GM23248 (cell line): ENCODE measurements at regions not wholly inside any gene's neighbourhood (a gene's known extent, or its start where the extent isn't known, plus 50 kb on each side); places are given as distances from the start of the nearest gene placed in this dataset.
"Not testable (repeated sequence)": the region's sequence is repeated elsewhere in the genome, so short reads cannot be mapped to it uniquely, and the experiment has no call there.

ENCODE experiments used
- DNase-seq: peaks from one replicate; pipeline ENCODE4 v3.0.0-alpha.2; 2015
- H2AFZ ChIP-seq: fragments of 200-600 bp; sonication (generic); 2 replicates; pipeline ENCODE4 v1.6.1; 2016; ENCODE audit warnings: antibody characterized with exemption
- H3F3A ChIP-seq: fragments of 200-600 bp; sonication (generic); 2 replicates; pipeline ENCODE4 v1.6.1; 2016; ENCODE audit warnings: mild to moderate bottlenecking, antibody characterized with exemption, mixed run types; ENCODE audit not compliant: insufficient read depth
- H3K27ac ChIP-seq: fragments of 200-600 bp; sonication (generic); 2 replicates; pipeline ENCODE4 v1.5.1; 2016; ENCODE audit warnings: mild to moderate bottlenecking
- H3K27me3 ChIP-seq: fragments of 200-600 bp; sonication (generic); replicated peaks from 2 replicates; pipeline ENCODE4 v1.6.1; 2016; ENCODE audit warnings: mild to moderate bottlenecking; ENCODE audit not compliant: insufficient read depth
- H3K36me3 ChIP-seq: fragments of 200-600 bp; sonication (generic); 2 replicates; pipeline ENCODE4 v1.6.1; 2016; ENCODE audit warnings: low read depth, mild to moderate bottlenecking
- H3K4me1 ChIP-seq: fragments of 200-600 bp; sonication (generic); 2 replicates; pipeline ENCODE4 v1.6.1; 2016; ENCODE audit warnings: mild to moderate bottlenecking; ENCODE audit not compliant: insufficient read depth
- H3K4me2 ChIP-seq: fragments of 200-600 bp; sonication (generic); one replicate; pipeline ENCODE4 v1.6.1; 2016; ENCODE audit warnings: mild to moderate bottlenecking; ENCODE audit not compliant: unreplicated experiment
- H3K4me3 ChIP-seq: fragments of 200-600 bp; sonication (generic); 2 replicates; pipeline ENCODE4 v1.5.1; 2016; ENCODE audit warnings: mild to moderate bottlenecking
- H3K79me2 ChIP-seq: fragments of 200-600 bp; sonication (generic); 2 replicates; pipeline ENCODE4 v1.6.1; 2016; ENCODE audit warnings: mild to moderate bottlenecking; ENCODE audit not compliant: insufficient read depth
- H3K9ac ChIP-seq: fragments of 200-600 bp; sonication (generic); 2 replicates; pipeline ENCODE4 v1.6.1; 2016; ENCODE audit warnings: mild to moderate bottlenecking
- H3K9me2 ChIP-seq: fragments of 200-600 bp; sonication (generic); 2 replicates; pipeline ENCODE4 v1.6.1; 2016; ENCODE audit warnings: mixed run types, mild to moderate bottlenecking, moderate library complexity; ENCODE audit not compliant: insufficient read depth
- H3K9me3 ChIP-seq: fragments of 200-600 bp; sonication (generic); one replicate; pipeline ENCODE4 v1.6.1; 2017; ENCODE audit warnings: low read depth
- H4K20me1 ChIP-seq: fragments of 200-600 bp; sonication (generic); 2 replicates; pipeline ENCODE4 v1.6.0; 2016; ENCODE audit not compliant: insufficient read depth
- EZH2 ChIP-seq: fragments of 200-600 bp; sonication (generic); IDR thresholded peaks from 2 replicates; pipeline ENCODE4 v1.6.1; 2018; ENCODE audit warnings: antibody characterized with exemption, mild to moderate bottlenecking; ENCODE audit not compliant: insufficient read depth, poor library complexity, severe bottlenecking
- EZH2phosphoT487 ChIP-seq: fragments of 200-600 bp; sonication (generic); IDR thresholded peaks from 2 replicates; pipeline ENCODE4 v1.6.1; 2018; ENCODE audit warnings: antibody characterized with exemption, moderate library complexity, mild to moderate bottlenecking, low read depth; ENCODE audit not compliant: insufficient read depth
- WGBS, 2 experiments: methylation state at CpG; one replicate each; pipeline ENCODE4 v1.1.6; 2015 to 2017; ENCODE audit warnings: low lambda C conversion rate in 2 of 2, low coverage in 1 of 2; ENCODE audit errors: missing lambda C conversion rate in 2 of 2; 5-methylcytosine and 5-hydroxymethylcytosine counted together
- in situ Hi-C: fragments of 300-500 bp; cut with MboI; formaldehyde crosslinking; loops from 2 replicates; pipeline ENCODE4 v1.15.0; 2020

DNA sequence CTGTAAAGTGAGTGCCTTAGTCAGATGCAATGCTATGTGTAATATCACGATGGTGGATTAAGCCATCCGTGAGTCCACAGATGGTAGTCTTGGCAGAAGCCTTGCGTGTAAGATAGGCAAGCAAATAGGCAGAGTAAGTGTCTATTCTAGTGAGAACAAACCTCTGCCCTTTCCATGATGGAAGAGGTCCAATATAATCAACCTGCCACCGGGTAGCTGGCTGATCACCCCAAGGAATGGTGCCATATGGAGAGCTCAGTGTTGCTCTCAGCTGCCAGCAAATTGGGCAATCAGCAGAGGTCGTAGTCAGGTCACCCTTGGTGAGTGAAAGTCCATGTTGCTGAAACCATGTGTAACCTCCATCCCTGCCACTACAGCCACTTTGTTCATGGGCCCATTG is 371.2 kb upstream of the LRFN5 start:
- H2AFZ ChIP-seq, result no peak overlapping the region
- H3K9me3 ChIP-seq, result no peaks in the 10 kb centered on the region
- no peaks in the 10 kb centered on the region for H3K9me2 ChIP-seq
- H3K4me2 ChIP-seq, result no peak overlapping the region
- H3K9ac ChIP-seq, result no peak overlapping the region
- no peaks in the 10 kb centered on the region for H3K36me3 ChIP-seq
- no peaks in the 10 kb centered on the region for H3K4me1 ChIP-seq
- no peaks in the 10 kb centered on the region for H3F3A ChIP-seq
- TF ChIP-seq EZH2, result no peak
- no peak for TF ChIP-seq EZH2phosphoT487
- in situ Hi-C loops, result no loop called here
- DNase-seq, result no peak
- H3K4me3 ChIP-seq, result no peak overlapping the region
- no peak overlapping the region for H3K27ac ChIP-seq
- no peaks in the 10 kb centered on the region for H3K79me2 ChIP-seq
- H4K20me1 ChIP-seq, result no peaks in the 10 kb centered on the region
- no peaks in the 10 kb centered on the region for H3K27me3 ChIP-seq
- WGBS, 2 experiments, result 25 to 26% methylated on average over 5 of the region's 5 CpGs

DNA sequence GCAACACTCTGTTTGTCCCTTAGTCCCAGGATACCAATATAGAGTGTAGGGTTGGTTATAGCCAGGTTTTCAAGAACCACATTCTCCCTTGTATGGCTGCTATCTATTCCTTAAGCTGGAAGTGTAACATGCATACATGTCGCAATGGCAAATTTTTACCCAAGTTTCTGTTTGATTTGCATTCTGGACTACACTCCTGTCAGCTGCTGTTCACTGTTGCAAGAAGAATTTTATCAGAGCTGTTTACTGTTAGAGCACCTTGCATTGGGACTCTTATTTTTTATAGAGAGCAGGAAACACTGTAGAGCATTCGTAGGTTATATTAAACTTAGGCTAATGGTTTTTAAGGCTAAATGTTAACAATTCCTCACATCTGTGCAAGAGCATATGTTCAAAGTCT is 376.0 kb upstream of the LRFN5 start:
- Histone ChIP-seq H3F3A (no peaks in the 10 kb centered on the region), H3K27me3 (no peaks in the 10 kb centered on the region), H3K9me2 (no peaks in the 10 kb centered on the region), H3K4me2 (no peak overlapping the region), H4K20me1 (no peaks in the 10 kb centered on the region), H3K4me1 (no peaks in the 10 kb centered on the region), H3K36me3 (no peaks in the 10 kb centered on the region), H3K79me2 (no peaks in the 10 kb centered on the region), H3K4me3 (no peak overlapping the region), H2AFZ (no peak overlapping the region), H3K27ac (no peak overlapping the region), H3K9ac (no peak overlapping the region), H3K9me3 (no peaks in the 10 kb centered on the region)
- 47 to 60% methylated on average over 2 of the region's 2 CpGs for WGBS, 2 experiments
- no peak for DNase-seq
- in situ Hi-C loops, result no loop called here
- TF ChIP-seq EZH2phosphoT487, result no peak
- no peak for TF ChIP-seq EZH2

DNA sequence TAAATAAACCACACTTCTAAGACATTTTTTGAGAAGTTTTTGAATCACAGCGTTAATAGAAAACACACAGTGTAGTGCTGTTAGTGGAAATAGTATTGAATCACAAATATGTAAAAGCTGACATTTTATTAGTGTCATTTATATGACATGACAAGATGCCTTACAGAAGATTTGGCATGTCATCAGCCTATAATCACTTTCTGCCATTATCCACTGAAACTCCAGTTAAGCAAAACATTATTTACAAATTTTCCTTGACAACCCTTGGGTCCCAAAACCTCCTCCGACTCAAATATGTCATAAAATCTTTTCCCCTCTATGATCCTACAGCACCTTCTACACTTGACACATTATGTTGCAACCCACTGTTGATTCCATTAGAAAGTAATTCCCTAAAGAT is 376.9 kb upstream of the LRFN5 start:
- Histone ChIP-seq H3K79me2 (no peaks in the 10 kb centered on the region), H3K27ac (no peak overlapping the region), H3K27me3 (no peaks in the 10 kb centered on the region), H3K4me1 (no peaks in the 10 kb centered on the region), H3K36me3 (no peaks in the 10 kb centered on the region), H4K20me1 (no peaks in the 10 kb centered on the region), H3K4me2 (no peak overlapping the region), H3K9me3 (no peaks in the 10 kb centered on the region), H3F3A (no peaks in the 10 kb centered on the region), H3K9me2 (no peaks in the 10 kb centered on the region), H3K9ac (no peak overlapping the region), H2AFZ (no peak overlapping the region), H3K4me3 (no peak overlapping the region)
- no peak for TF ChIP-seq EZH2
- no peak for TF ChIP-seq EZH2phosphoT487
- in situ Hi-C loops, result no loop called here
- DNase-seq, result no peak
- 0 to 1% methylated on average over 2 of the region's 2 CpGs for WGBS, 2 experiments

DNA sequence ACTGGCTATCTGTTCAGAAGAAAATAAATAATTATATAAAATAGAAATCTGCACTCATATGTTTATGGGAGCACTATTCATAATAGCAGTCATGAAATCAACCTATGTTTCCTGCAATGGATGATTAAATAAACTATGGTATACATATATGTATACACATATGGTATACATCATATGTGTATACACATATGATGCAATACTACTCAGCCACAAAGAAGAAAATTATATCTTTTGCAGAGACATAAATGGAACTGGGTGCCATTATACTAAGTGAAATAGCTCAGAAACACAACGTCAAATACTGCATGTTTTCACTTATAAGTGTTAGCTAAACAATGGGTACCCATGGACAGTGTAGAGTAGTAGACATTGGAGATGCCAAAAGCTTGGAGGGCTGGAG is 381.2 kb upstream of the LRFN5 start:
- Histone ChIP-seq H3F3A (no peaks in the 10 kb centered on the region), H3K4me3 (no peak overlapping the region), H3K79me2 (no peaks in the 10 kb centered on the region), H4K20me1 (no peaks in the 10 kb centered on the region), H3K9me2 (no peaks in the 10 kb centered on the region), H3K27me3 (no peaks in the 10 kb centered on the region), H3K4me2 (no peak overlapping the region), H3K9me3 (no peaks in the 10 kb centered on the region), H3K9ac (no peak overlapping the region), H3K36me3 (no peaks in the 10 kb centered on the region), H3K27ac (no peak overlapping the region), H2AFZ (no peak overlapping the region), H3K4me1 (no peaks in the 10 kb centered on the region)
- WGBS, 2 experiments, result 12 to 20% methylated on average over 1 of the region's 1 CpG
- in situ Hi-C loops, result no loop called here
- DNase-seq, result no peak
- TF ChIP-seq EZH2, result no peak
- no peak for TF ChIP-seq EZH2phosphoT487

DNA sequence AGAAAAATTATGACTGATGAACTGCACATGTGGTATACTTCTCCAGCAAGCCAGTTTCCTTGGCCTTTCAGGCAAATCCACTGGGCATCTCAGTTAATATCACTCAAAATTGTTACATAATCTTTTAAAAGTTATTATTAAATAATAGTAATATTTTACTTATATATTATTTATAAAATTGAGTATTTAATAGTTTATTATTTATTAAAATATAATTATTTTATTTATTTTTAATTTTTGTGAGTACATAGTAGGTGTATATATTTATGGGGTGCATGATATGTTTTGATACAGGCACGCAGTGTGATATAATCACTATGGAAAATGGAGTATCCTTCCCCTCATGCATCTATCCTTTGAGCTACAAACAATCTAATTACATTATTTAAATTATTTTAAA is 384.1 kb upstream of the LRFN5 start:
- in situ Hi-C loops, result no loop called here
- no peak for TF ChIP-seq EZH2
- TF ChIP-seq EZH2phosphoT487, result no peak
- H3F3A ChIP-seq, result no peaks in the 10 kb centered on the region
- no peaks in the 10 kb centered on the region for H3K4me1 ChIP-seq
- no peak for DNase-seq
- H3K9ac ChIP-seq, result no peak overlapping the region
- no peaks in the 10 kb centered on the region for H3K27me3 ChIP-seq
- no peak overlapping the region for H3K27ac ChIP-seq
- WGBS, 2 experiments, result 17 to 19% methylated on average over 1 of the region's 1 CpG
- H3K4me2 ChIP-seq, result no peak overlapping the region
- H3K4me3 ChIP-seq, result no peak overlapping the region
- no peaks in the 10 kb centered on the region for H3K9me2 ChIP-seq
- no peaks in the 10 kb centered on the region for H3K79me2 ChIP-seq
- no peaks in the 10 kb centered on the region for H3K36me3 ChIP-seq
- no peaks in the 10 kb centered on the region for H4K20me1 ChIP-seq
- no peak overlapping the region for H2AFZ ChIP-seq
- no peaks in the 10 kb centered on the region for H3K9me3 ChIP-seq

DNA sequence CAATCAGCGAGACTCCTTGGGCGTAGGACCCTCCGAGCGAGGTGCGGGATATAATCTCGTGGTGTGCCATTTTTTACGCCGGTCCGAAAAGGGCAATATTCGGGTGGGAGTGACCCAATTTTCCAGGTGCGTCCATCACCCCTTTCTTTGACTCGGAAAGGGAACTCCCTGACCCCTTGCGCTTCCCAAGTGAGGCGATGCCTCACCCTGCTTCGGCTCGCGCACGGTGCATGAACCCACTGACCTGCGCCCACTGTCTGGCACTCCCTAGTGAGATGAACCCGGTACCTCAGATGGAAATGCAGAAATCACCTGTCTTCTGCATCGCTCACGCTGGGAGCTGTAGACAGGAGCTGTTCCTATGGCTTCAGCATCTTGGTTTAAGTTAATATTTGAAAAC is 391.7 kb upstream of the LRFN5 start:
- H3K36me3 ChIP-seq, H3K4me1 ChIP-seq, DNase-seq, H3K9ac ChIP-seq, H3K9me2 ChIP-seq, H3K27ac ChIP-seq, in situ Hi-C loops, H3K27me3 ChIP-seq, H3K4me2 ChIP-seq, H2AFZ ChIP-seq, H3K4me3 ChIP-seq, H3F3A ChIP-seq, H3K9me3 ChIP-seq, H4K20me1 ChIP-seq, H3K79me2 ChIP-seq: not testable (repeated sequence)
- WGBS, 2 experiments, result 58 to 69% methylated on average over 21 to 22 of the region's 22 CpGs
